Effector memory CD4-positive, alpha-beta T cell (primary cell): ENCODE measurements at regions not wholly inside any gene's neighbourhood (a gene's known extent, or its start where the extent isn't known, plus 50 kb on each side); places are given as distances from the start of the nearest gene placed in this dataset.
"Not testable (repeated sequence)": the region's sequence is repeated elsewhere in the genome, so short reads cannot be mapped to it uniquely, and the experiment has no call there.

Experiments used
- DNase-seq, 3 donors: peaks; one replicate each; pipeline ENCODE4 v3.0.0-alpha.2; 2020
- H3K27ac ChIP-seq: 2 replicates; pipeline ENCODE4 v1.7.0; 2013; ENCODE audit warnings: mild to moderate bottlenecking, low read length, moderate library complexity; ENCODE audit not compliant: insufficient read depth, poor library complexity, severe bottlenecking
- H3K27me3 ChIP-seq: replicated peaks from 2 replicates; pipeline ENCODE4 v1.7.0; 2013; ENCODE audit warnings: mild to moderate bottlenecking, low read length; ENCODE audit not compliant: insufficient read depth, control insufficient read depth, poor library complexity, severe bottlenecking
- H3K36me3 ChIP-seq: 2 replicates; pipeline ENCODE4 v1.7.0; 2013; ENCODE audit warnings: mild to moderate bottlenecking, low read length, moderate library complexity; ENCODE audit not compliant: control insufficient read depth, insufficient read depth
- H3K4me1 ChIP-seq: 2 replicates; pipeline ENCODE4 v1.7.0; 2013; ENCODE audit warnings: low read length, mild to moderate bottlenecking; ENCODE audit not compliant: control insufficient read depth, insufficient read depth, poor library complexity, severe bottlenecking
- H3K4me3 ChIP-seq: 2 replicates; pipeline ENCODE4 v1.7.0; 2013; ENCODE audit warnings: low read length, low read depth, mild to moderate bottlenecking; ENCODE audit not compliant: insufficient read depth, poor library complexity, severe bottlenecking
- H3K9me3 ChIP-seq: 2 replicates; pipeline ENCODE4 v1.7.0; 2013; ENCODE audit warnings: mild to moderate bottlenecking, low read length, moderate library complexity; ENCODE audit not compliant: control insufficient read depth

GRCh38 chr9:89689321-89689720 lies 84.5 kb downstream of the GADD45G start:
- not testable (repeated sequence) for H3K36me3 ChIP-seq, H3K27me3 ChIP-seq, H3K4me3 ChIP-seq, H3K4me1 ChIP-seq, DNase-seq, H3K9me3 ChIP-seq, H3K27ac ChIP-seq

- Histone ChIP-seq H3K27me3 (no peaks in the 10 kb centered on the region), H3K36me3 (no peaks in the 10 kb centered on the region), H3K27ac (no peak overlapping the region), H3K9me3 (no peaks in the 10 kb centered on the region), H3K4me3 (no peak overlapping the region), H3K4me1 (peaks cover 5% of the 10 kb centered on the region)
- DNase-seq = no peak
Observed at GRCh38 chr9:89690334-89690912, 85.6 kb downstream of the GADD45G start.

GRCh38 chr9:89695441-89695891 lies 90.7 kb downstream of the GADD45G start:
- Histone ChIP-seq H3K4me1 (peaks cover under 1% of the 10 kb centered on the region), H3K27ac (no peak overlapping the region), H3K27me3 (no peaks in the 10 kb centered on the region), H3K4me3 (no peak overlapping the region), H3K36me3 (no peaks in the 10 kb centered on the region), H3K9me3 (no peaks in the 10 kb centered on the region)
- no peak for DNase-seq

- not testable (repeated sequence) for H3K4me1 ChIP-seq, H3K9me3 ChIP-seq, H3K27ac ChIP-seq, H3K36me3 ChIP-seq, H3K4me3 ChIP-seq, H3K27me3 ChIP-seq, DNase-seq
Observed at GRCh38 chr9:89695979-89696378, 91.2 kb downstream of the GADD45G start.

GRCh38 chr9:89696780-89697179 lies 92.0 kb downstream of the GADD45G start:
- H3K9me3 ChIP-seq = no peaks in the 10 kb centered on the region
- DNase-seq = no peak
- no peak overlapping the region for H3K4me3 ChIP-seq
- H3K4me1 ChIP-seq = peaks cover 5% of the 10 kb centered on the region
- no peaks in the 10 kb centered on the region for H3K27me3 ChIP-seq
- no peaks in the 10 kb centered on the region for H3K36me3 ChIP-seq
- H3K27ac ChIP-seq = no peak overlapping the region

GRCh38 chr9:89697553-89697952 lies 92.7 kb downstream of the GADD45G start:
- DNase-seq = no peak
- H3K9me3 ChIP-seq = no peaks in the 10 kb centered on the region

GRCh38 chr9:89698411-89699005 lies 93.7 kb downstream of the GADD45G start:
- Histone ChIP-seq H3K4me3 (no peak overlapping the region), H3K27ac (no peak overlapping the region), H3K9me3 (no peaks in the 10 kb centered on the region), H3K4me1 (peaks cover 10% of the 10 kb centered on the region), H3K36me3 (no peaks in the 10 kb centered on the region), H3K27me3 (no peaks in the 10 kb centered on the region)
- no peak for DNase-seq

More at GRCh38 chr9:89697553-89697952, 92.7 kb downstream of the GADD45G start:
- Histone ChIP-seq H3K36me3 (no peaks in the 10 kb centered on the region), H3K27me3 (no peaks in the 10 kb centered on the region), H3K27ac (no peak overlapping the region), H3K4me1 (peaks cover 10% of the 10 kb centered on the region), H3K4me3 (no peak overlapping the region)

- H3K36me3 ChIP-seq = no peaks in the 10 kb centered on the region
- no peaks in the 10 kb centered on the region for H3K27me3 ChIP-seq
- H3K27ac ChIP-seq = no peak overlapping the region
- H3K4me3 ChIP-seq = no peak overlapping the region
- H3K9me3 ChIP-seq = no peaks in the 10 kb centered on the region
- peaks cover 10% of the 10 kb centered on the region for H3K4me1 ChIP-seq
- DNase-seq = no peak
Observed at GRCh38 chr9:89699646-89700045, 94.8 kb downstream of the GADD45G start.

GRCh38 chr9:89701221-89701798 lies 96.5 kb downstream of the GADD45G start:
- Histone ChIP-seq H3K4me1 (peaks cover 10% of the 10 kb centered on the region), H3K4me3 (peak overlapping the region; percentile 19), H3K27me3 (no peaks in the 10 kb centered on the region), H3K27ac (peak overlapping the region; percentile 23), H3K36me3 (no peaks in the 10 kb centered on the region), H3K9me3 (no peaks in the 10 kb centered on the region)
- peak; percentile 41 to 61 (median 57) for DNase-seq

GRCh38 chr9:89702401-89702800 lies 97.6 kb downstream of the GADD45G start:
- no peak for DNase-seq
- H3K36me3 ChIP-seq = no peaks in the 10 kb centered on the region
- H3K9me3 ChIP-seq = no peaks in the 10 kb centered on the region
- H3K27ac ChIP-seq = no peak overlapping the region
- no peak overlapping the region for H3K4me3 ChIP-seq
- peaks cover 10% of the 10 kb centered on the region for H3K4me1 ChIP-seq
- H3K27me3 ChIP-seq = no peaks in the 10 kb centered on the region
